ENCODE measurements at regions not wholly inside any gene's neighbourhood (a gene's known extent, or its start where the extent isn't known, plus 50 kb on each side); places are given as distances from the start of the nearest gene placed in this dataset.

DNA sequence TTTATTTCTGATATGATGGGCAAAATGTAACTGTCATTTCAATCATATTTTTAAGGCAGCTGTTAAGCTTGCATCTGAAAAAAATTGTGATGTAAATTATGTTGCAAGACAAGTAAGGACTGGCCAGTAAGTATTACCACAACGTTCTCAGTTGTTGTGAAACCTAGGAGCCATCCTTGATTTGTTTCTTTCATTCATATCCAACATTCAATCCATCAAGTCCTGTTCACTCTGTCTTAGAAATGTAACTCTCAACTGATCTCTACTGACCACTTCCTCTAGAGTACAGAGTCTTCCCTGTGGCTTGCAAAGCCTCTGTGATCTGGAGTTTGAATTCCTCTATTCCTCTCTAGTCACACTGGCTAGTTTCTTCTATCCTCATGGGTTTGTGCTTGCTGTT, 161.4 kb upstream of the MAD2L1 start:
- TF ChIP-seq, protein P1, sequence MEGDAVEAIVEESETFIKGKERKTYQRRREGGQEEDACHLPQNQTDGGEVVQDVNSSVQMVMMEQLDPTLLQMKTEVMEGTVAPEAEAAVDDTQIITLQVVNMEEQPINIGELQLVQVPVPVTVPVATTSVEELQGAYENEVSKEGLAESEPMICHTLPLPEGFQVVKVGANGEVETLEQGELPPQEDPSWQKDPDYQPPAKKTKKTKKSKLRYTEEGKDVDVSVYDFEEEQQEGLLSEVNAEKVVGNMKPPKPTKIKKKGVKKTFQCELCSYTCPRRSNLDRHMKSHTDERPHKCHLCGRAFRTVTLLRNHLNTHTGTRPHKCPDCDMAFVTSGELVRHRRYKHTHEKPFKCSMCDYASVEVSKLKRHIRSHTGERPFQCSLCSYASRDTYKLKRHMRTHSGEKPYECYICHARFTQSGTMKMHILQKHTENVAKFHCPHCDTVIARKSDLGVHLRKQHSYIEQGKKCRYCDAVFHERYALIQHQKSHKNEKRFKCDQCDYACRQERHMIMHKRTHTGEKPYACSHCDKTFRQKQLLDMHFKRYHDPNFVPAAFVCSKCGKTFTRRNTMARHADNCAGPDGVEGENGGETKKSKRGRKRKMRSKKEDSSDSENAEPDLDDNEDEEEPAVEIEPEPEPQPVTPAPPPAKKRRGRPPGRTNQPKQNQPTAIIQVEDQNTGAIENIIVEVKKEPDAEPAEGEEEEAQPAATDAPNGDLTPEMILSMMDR (IDR thresholded peaks at IDR 0.05) = no peak
- TF ChIP-seq, protein P2, sequence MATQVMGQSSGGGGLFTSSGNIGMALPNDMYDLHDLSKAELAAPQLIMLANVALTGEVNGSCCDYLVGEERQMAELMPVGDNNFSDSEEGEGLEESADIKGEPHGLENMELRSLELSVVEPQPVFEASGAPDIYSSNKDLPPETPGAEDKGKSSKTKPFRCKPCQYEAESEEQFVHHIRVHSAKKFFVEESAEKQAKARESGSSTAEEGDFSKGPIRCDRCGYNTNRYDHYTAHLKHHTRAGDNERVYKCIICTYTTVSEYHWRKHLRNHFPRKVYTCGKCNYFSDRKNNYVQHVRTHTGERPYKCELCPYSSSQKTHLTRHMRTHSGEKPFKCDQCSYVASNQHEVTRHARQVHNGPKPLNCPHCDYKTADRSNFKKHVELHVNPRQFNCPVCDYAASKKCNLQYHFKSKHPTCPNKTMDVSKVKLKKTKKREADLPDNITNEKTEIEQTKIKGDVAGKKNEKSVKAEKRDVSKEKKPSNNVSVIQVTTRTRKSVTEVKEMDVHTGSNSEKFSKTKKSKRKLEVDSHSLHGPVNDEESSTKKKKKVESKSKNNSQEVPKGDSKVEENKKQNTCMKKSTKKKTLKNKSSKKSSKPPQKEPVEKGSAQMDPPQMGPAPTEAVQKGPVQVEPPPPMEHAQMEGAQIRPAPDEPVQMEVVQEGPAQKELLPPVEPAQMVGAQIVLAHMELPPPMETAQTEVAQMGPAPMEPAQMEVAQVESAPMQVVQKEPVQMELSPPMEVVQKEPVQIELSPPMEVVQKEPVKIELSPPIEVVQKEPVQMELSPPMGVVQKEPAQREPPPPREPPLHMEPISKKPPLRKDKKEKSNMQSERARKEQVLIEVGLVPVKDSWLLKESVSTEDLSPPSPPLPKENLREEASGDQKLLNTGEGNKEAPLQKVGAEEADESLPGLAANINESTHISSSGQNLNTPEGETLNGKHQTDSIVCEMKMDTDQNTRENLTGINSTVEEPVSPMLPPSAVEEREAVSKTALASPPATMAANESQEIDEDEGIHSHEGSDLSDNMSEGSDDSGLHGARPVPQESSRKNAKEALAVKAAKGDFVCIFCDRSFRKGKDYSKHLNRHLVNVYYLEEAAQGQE (IDR thresholded peaks at IDR 0.05; ENCODE audit: insufficient read depth in 1 of 2, low read depth in 2 of 2, low read length in 1 of 2) = no peak
- no peak for TF ChIP-seq POLR2AphosphoS5 (IDR thresholded peaks at IDR 0.05; ENCODE audit: low read depth, low read length)

Measured in Panc1 (cell line).